IMR-90 (cell line): ENCODE measurements at regions not wholly inside any gene's neighbourhood (a gene's known extent, or its start where the extent isn't known, plus 50 kb on each side); places are given as distances from the start of the nearest gene placed in this dataset.

Experiments used
- ATAC-seq: fragments of 200-7000 bp; cut with Tn5 transposase; 2 replicates; pipeline ENCODE4 v1.9.1; 2020; ENCODE audit warnings: low read depth, mild to moderate bottlenecking, moderate library complexity
- BruUV-seq: library from RNA; stranded (reverse); fragments of 400-500 nt; replicated peaks from 2 replicates; lab custom pipeline; 2021; lab: Mats Ljungman, UMichigan
- CTCF ChIA-PET: fragments of 300-600 bp; formaldehyde crosslinking; extraction: SDS; loops from one replicate; lab custom pipeline; 2021; ENCODE audit warnings: antibody characterized with exemption; lab: Yijun Ruan, JAX
- POLR2A ChIA-PET: fragments of 300-600 bp; sonication (Branson Sonifier 250); formaldehyde crosslinking; loops from one replicate; lab custom pipeline; 2022; ENCODE audit warnings: antibody characterized with exemption; ENCODE audit not compliant: unreplicated experiment; lab: Charles Lee
- DNase-seq: peaks from one replicate; pipeline ENCODE4 v3.0.0; 2013
- H2AFZ ChIP-seq: replicated peaks from 2 replicates; pipeline ENCODE3; 2013; ENCODE audit warnings: low read length, mild to moderate bottlenecking; ENCODE audit not compliant: poor library complexity
- H2AK5ac ChIP-seq: 2 replicates; pipeline ENCODE4 v1.6.1; 2013; ENCODE audit warnings: low read depth, low read length, inconsistent platforms
- H2AK9ac ChIP-seq: replicated peaks from 2 replicates; pipeline ENCODE3; 2013; ENCODE audit warnings: mild to moderate bottlenecking, low read depth, low read length, moderate library complexity; ENCODE audit not compliant: poor library complexity
- H2BK120ac ChIP-seq: 2 replicates; pipeline ENCODE4 v1.6.1; 2013; ENCODE audit warnings: low read depth, low read length, inconsistent platforms
- H2BK15ac ChIP-seq: 3 replicates; pipeline ENCODE4 v1.6.1; 2013; ENCODE audit warnings: low read depth, low read length, inconsistent platforms
- H2BK20ac ChIP-seq: 2 replicates; pipeline ENCODE4 v1.6.1; 2013; ENCODE audit warnings: low read depth, mild to moderate bottlenecking, inconsistent platforms, low read length, moderate library complexity
- H2BK5ac ChIP-seq: 2 replicates; pipeline ENCODE4 v1.6.1; 2013; ENCODE audit warnings: mild to moderate bottlenecking, low read depth, low read length, inconsistent platforms; ENCODE audit not compliant: poor library complexity, severe bottlenecking
- H3K14ac ChIP-seq: replicated peaks from 2 replicates; pipeline ENCODE4 v1.6.1; 2013; ENCODE audit warnings: low read depth, low read length, inconsistent platforms
- H3K18ac ChIP-seq: 2 replicates; pipeline ENCODE4 v1.6.1; 2013; ENCODE audit warnings: low read depth, low read length, control low read depth
- H3K23ac ChIP-seq: 2 replicates; pipeline ENCODE4 v1.6.1; 2013; ENCODE audit warnings: low read depth, low read length, inconsistent platforms
- H3K27ac ChIP-seq: 2 replicates; pipeline ENCODE4 v1.5.1; 2013; ENCODE audit warnings: mild to moderate bottlenecking, control low read depth, low read length; ENCODE audit not compliant: insufficient read depth
- H3K27me3 ChIP-seq: 2 replicates; pipeline ENCODE4 v1.6.1; 2013; ENCODE audit warnings: low read length; ENCODE audit not compliant: control insufficient read depth, insufficient read depth
- H3K36me3 ChIP-seq: 2 replicates; pipeline ENCODE4 v1.6.1; 2013; ENCODE audit warnings: low read length, mixed read lengths; ENCODE audit not compliant: control insufficient read depth, insufficient read depth
- H3K4ac ChIP-seq: 2 replicates; pipeline ENCODE4 v1.6.1; 2013; ENCODE audit warnings: low read depth, low read length, inconsistent platforms
- H3K4me1 ChIP-seq: 2 replicates; pipeline ENCODE4 v1.6.1; 2013; ENCODE audit warnings: low read length, mixed read lengths; ENCODE audit not compliant: control insufficient read depth, insufficient read depth
- H3K4me2 ChIP-seq: 2 replicates; pipeline ENCODE4 v1.6.1; 2013; ENCODE audit warnings: low read depth, mild to moderate bottlenecking, control low read depth, low read length, moderate library complexity
- H3K4me3 ChIP-seq: 2 replicates; pipeline ENCODE4 v1.5.1; 2013; ENCODE audit warnings: low read depth, mild to moderate bottlenecking, control low read depth, low read length, moderate library complexity; ENCODE audit not compliant: insufficient read depth
- H3K56ac ChIP-seq: 2 replicates; pipeline ENCODE4 v1.6.1; 2013; ENCODE audit warnings: low read length, inconsistent platforms; ENCODE audit not compliant: insufficient read depth; ENCODE audit errors: extremely low read depth
- H3K79me1 ChIP-seq, 2 experiments: 2 replicates each; pipeline ENCODE4 v1.6.1; 2013; ENCODE audit warnings: low read length in 2 of 2, inconsistent platforms in 1 of 2, low read depth in 1 of 2
- H3K9ac ChIP-seq: 2 replicates; pipeline ENCODE4 v1.6.1; 2013; ENCODE audit warnings: low read depth, low read length, control low read depth
- H3K9me1 ChIP-seq: 2 replicates; pipeline ENCODE4 v1.6.1; 2013; ENCODE audit warnings: low read length, inconsistent platforms; ENCODE audit not compliant: insufficient read depth
- H3K9me3 ChIP-seq: 2 replicates; pipeline ENCODE4 v1.6.1; 2013; ENCODE audit warnings: low read length; ENCODE audit not compliant: control insufficient read depth, insufficient read depth
- H4K20me1 ChIP-seq: 2 replicates; pipeline ENCODE4 v1.6.1; 2013; ENCODE audit warnings: low read length, inconsistent platforms; ENCODE audit not compliant: insufficient read depth
- H4K5ac ChIP-seq: 2 replicates; pipeline ENCODE4 v1.6.1; 2013; ENCODE audit warnings: mild to moderate bottlenecking, low read depth, low read length, control low read depth
- H4K8ac ChIP-seq, 2 experiments: 2 replicates each; pipeline ENCODE4 v1.6.1; 2013; ENCODE audit warnings: low read depth in 2 of 2, low read length in 2 of 2, control low read depth in 1 of 2, inconsistent platforms in 1 of 2
- H4K91ac ChIP-seq: 2 replicates; pipeline ENCODE4 v1.6.1; 2013; ENCODE audit warnings: low read depth, low read length, inconsistent platforms; ENCODE audit not compliant: insufficient read depth
- BHLHE40 ChIP-seq: fragments of 150-350 bp; IDR thresholded peaks from 2 replicates; pipeline ENCODE4 v1.6.1; 2016; ENCODE audit warnings: mild to moderate bottlenecking, low read depth, low read length
- CEBPB ChIP-seq: IDR thresholded peaks from 2 replicates; pipeline ENCODE4 v1.6.1; 2012; ENCODE audit warnings: low read depth, low read length, improper control_type of control experiment
- CHD1 ChIP-seq: IDR thresholded peaks from 2 replicates; pipeline ENCODE4 v1.6.1; 2012; ENCODE audit warnings: low read depth, low read length, improper control_type of control experiment
- CTCF ChIP-seq: conservative IDR thresholded peaks from 2 replicates; pipeline ENCODE4 v1.5.1; 2012; ENCODE audit warnings: mild to moderate bottlenecking, low read depth, low read length, improper control_type of control experiment
- ELK1 ChIP-seq: fragments of 150-350 bp; IDR thresholded peaks from 2 replicates; pipeline ENCODE4 v1.6.1; 2016; ENCODE audit warnings: low read depth, mild to moderate bottlenecking, low read length, moderate library complexity, borderline replicate concordance
- FOS ChIP-seq: fragments of 150-350 bp; IDR thresholded peaks from 2 replicates; pipeline ENCODE4 v1.6.1; 2016; ENCODE audit warnings: low read depth, low read length
- MAFK ChIP-seq: IDR thresholded peaks from 2 replicates; pipeline ENCODE4 v1.6.1; 2012; ENCODE audit warnings: low read depth, low read length, improper control_type of control experiment
- MAZ ChIP-seq: IDR thresholded peaks from 2 replicates; pipeline ENCODE4 v1.6.1; 2012; ENCODE audit warnings: low read depth, mild to moderate bottlenecking, low read length, improper control_type of control experiment, moderate library complexity, borderline replicate concordance
- MXI1 ChIP-seq: IDR thresholded peaks from 2 replicates; pipeline ENCODE4 v1.6.1; 2012; ENCODE audit warnings: low read depth, mild to moderate bottlenecking, low read length, moderate library complexity, borderline replicate concordance
- NFE2L2 ChIP-seq: fragments of 150-350 bp; IDR thresholded peaks from 2 replicates; pipeline ENCODE4 v1.6.1; 2016; ENCODE audit warnings: low read depth, mild to moderate bottlenecking, low read length
- POLR2A ChIP-seq: IDR thresholded peaks from 2 replicates; pipeline ENCODE4 v1.6.1; 2012; ENCODE audit warnings: mild to moderate bottlenecking, low read depth, low read length
- RAD21 ChIP-seq: IDR thresholded peaks from 2 replicates; pipeline ENCODE4 v1.6.1; 2012; ENCODE audit warnings: low read length, improper control_type of control experiment
- RCOR1 ChIP-seq: IDR thresholded peaks from 2 replicates; pipeline ENCODE4 v1.6.1; 2012; ENCODE audit warnings: mild to moderate bottlenecking, low read length, improper control_type of control experiment; ENCODE audit not compliant: insufficient replicate concordance
- RFX5 ChIP-seq: IDR thresholded peaks from 2 replicates; pipeline ENCODE4 v1.8.0; 2012; ENCODE audit warnings: low read depth, mild to moderate bottlenecking, low read length, moderate library complexity
- SMC3 ChIP-seq: fragments of 150-350 bp; IDR thresholded peaks from 2 replicates; pipeline ENCODE4 v1.6.1; 2016; ENCODE audit warnings: low read depth, mild to moderate bottlenecking, antibody characterized with exemption, low read length, moderate library complexity
- USF2 ChIP-seq: fragments of 150-350 bp; IDR thresholded peaks from 2 replicates; pipeline ENCODE4 v1.6.1; 2017; ENCODE audit warnings: mild to moderate bottlenecking, antibody characterized with exemption, low read length, low read depth
- WGBS, 2 experiments: methylation state at CpG; one replicate each; pipeline versions ENCODE4 v1.1.5 to v1.1.7; 2013; ENCODE audit warnings: missing lambda C conversion rate in 2 of 2; ENCODE audit not compliant: insufficient read length in 1 of 2; ENCODE audit errors: extremely low coverage in 2 of 2; 5-methylcytosine and 5-hydroxymethylcytosine counted together
- dilution Hi-C: fragments of 300-500 bp; cut with HindIII; formaldehyde crosslinking; loops from one replicate; pipeline ENCODE4 v1.14.3; 2018; ENCODE audit warnings: low sequenced_read_pairs; ENCODE audit not compliant: unreplicated experiment
- in situ Hi-C: fragments of 300-500 bp; cut with MboI; formaldehyde crosslinking; loops from 3 replicates; pipeline ENCODE4 v1.14.3; 2019; ENCODE audit warnings: low sequenced_read_pairs, inconsistent platforms, mixed read lengths
- intact Hi-C: fragments of 100-400 bp; cut with micrococcal nuclease; formaldehyde crosslinking; loops from 2 replicates; pipeline ENCODE4 v1.10.0; 2022

GRCh38 chr11:134745456-134745855 lies 333.4 kb upstream of the B3GAT1 start:
- no peaks in the 10 kb centered on the region for H4K20me1 ChIP-seq
- H2AK9ac ChIP-seq, result no peak overlapping the region
- dilution Hi-C loops (no loop called here), intact Hi-C loops (no loop called here), in situ Hi-C loops (no loop called here)
- no peak overlapping the region for H2BK15ac ChIP-seq
- H3K36me3 ChIP-seq, result no peaks in the 10 kb centered on the region
- H3K4me3 ChIP-seq, result no peak overlapping the region
- no peak overlapping the region for H4K5ac ChIP-seq
- DNase-seq, result no peak
- no peaks in the 10 kb centered on the region for H3K79me1 ChIP-seq
- H2BK20ac ChIP-seq, result no peak overlapping the region
- no peak for ATAC-seq
- peaks cover 22% of the 10 kb centered on the region for H3K9me3 ChIP-seq
- H3K27ac ChIP-seq, result no peak overlapping the region
- H3K4me2 ChIP-seq, result no peak overlapping the region
- no peak overlapping the region for H2AK5ac ChIP-seq
- ChIA-PET CTCF (no interaction called here), POLR2A (no interaction called here)
- H4K8ac ChIP-seq, result no peak overlapping the region
- no peak overlapping the region for H4K91ac ChIP-seq
- no peak overlapping the region for H3K4ac ChIP-seq
- no peak overlapping the region for H2BK120ac ChIP-seq
- no peak overlapping the region for H2BK5ac ChIP-seq
- WGBS, 2 experiments, result no CpG with 5 or more reads among the region's 3 CpGs
- H3K4me1 ChIP-seq, result peaks cover 5% of the 10 kb centered on the region; the same call in 1 of the 2 replicates
- no peak overlapping the region for H3K56ac ChIP-seq
- H3K9ac ChIP-seq, result no peak overlapping the region
- no peaks in the 10 kb centered on the region for H3K9me1 ChIP-seq
- no TSS peak for BruUV-seq
- H3K27me3 ChIP-seq, result no peaks in the 10 kb centered on the region
- H3K14ac ChIP-seq, result no peak overlapping the region
- TF ChIP-seq RFX5 (no peak), CTCF (no peak), BHLHE40 (no peak), NFE2L2 (no peak), CHD1 (no peak), USF2 (no peak), RAD21 (no peak), CEBPB (no peak), FOS (no peak), RCOR1 (no peak), MAZ (no peak), ELK1 (no peak), MXI1 (no peak), POLR2A (no peak), MAFK (no peak), SMC3 (no peak)
- no peak overlapping the region for H3K23ac ChIP-seq
- no peak overlapping the region for H3K18ac ChIP-seq
- H2AFZ ChIP-seq, result no peak overlapping the region
